K562 (cell line): ENCODE measurements at regions not wholly inside any gene's neighbourhood (a gene's known extent, or its start where the extent isn't known, plus 50 kb on each side); places are given as distances from the start of the nearest gene placed in this dataset.

Source experiments
- ATAC-seq: fragments of 200-7000 bp; cut with Tn5 transposase; 3 replicates; pipeline ENCODE4 v1.9.1; 2020; ENCODE audit warnings: moderate library complexity
- BruUV-seq: library from RNA; stranded (reverse); fragments of 400-500 nt; replicated peaks from 2 replicates; lab custom pipeline; 2021; lab: Mats Ljungman, UMichigan
- CTCF ChIA-PET: fragments of 300-600 bp; formaldehyde crosslinking; extraction: SDS; loops from one replicate; lab custom pipeline; 2021; ENCODE audit warnings: low intra/inter-chr PET ratio; lab: Yijun Ruan, JAX
- POLR2A ChIA-PET: fragments of 300-600, 350-650 bp; sonication (Branson Sonifier 250); formaldehyde crosslinking; extraction: SDS; loops from one replicate; lab custom pipeline; 2021; ENCODE audit warnings: antibody characterized with exemption, inconsistent platforms; lab: Yijun Ruan, JAX
- DNase-seq, 4 experiments: peaks; one replicate each; pipeline versions ENCODE4 v3.0.0 to v3.0.0-alpha.2; 2011 to 2018; ENCODE audit warnings: low spot score in 3 of 4, mixed read lengths in 3 of 4; ENCODE audit errors: extremely low read depth in 1 of 4
- FAIRE-seq: peaks from 2 replicates; lab custom pipeline; 2011; peaks lifted over from hg19 to GRCh38; lab: Jason Lieb, UNC
- H2AFZ ChIP-seq: 2 replicates; pipeline ENCODE4 v1.6.0; 2011; ENCODE audit warnings: low read depth, low read length, control low read depth, inconsistent platforms
- H3K27ac ChIP-seq: fragments of 200-600 bp; 3 replicates; pipeline ENCODE4 v1.8.0; 2011; ENCODE audit warnings: low read depth, mild to moderate bottlenecking, control low read depth, inconsistent platforms, low read length, moderate library complexity, mixed read lengths; ENCODE audit errors: extremely low read depth
- H3K27me3 ChIP-seq, 2 experiments: fragments of 300-600 bp in 1 of 2; 2 replicates in 1 of 2; 3 replicates in 1 of 2; pipeline versions ENCODE4 v1.6.0 to v1.8.0; 2011; ENCODE audit warnings: inconsistent platforms in 2 of 2, low read length in 2 of 2, mild to moderate bottlenecking in 1 of 2, mixed read lengths in 1 of 2, moderate library complexity in 1 of 2; ENCODE audit not compliant: control insufficient read depth in 2 of 2, insufficient read depth in 2 of 2
- H3K36me3 ChIP-seq: fragments of 300-600 bp; 3 replicates; pipeline ENCODE4 v1.8.0; 2011; ENCODE audit warnings: mild to moderate bottlenecking, low read length, inconsistent platforms; ENCODE audit not compliant: control insufficient read depth, insufficient read depth
- H3K4me1 ChIP-seq, 2 experiments: fragments of 200-600 bp in 1 of 2; replicated peaks in 1 of 2; 2 replicates in 1 of 2; 3 replicates in 1 of 2; pipeline versions ENCODE4 v1.5.1 to v1.8.0; 2011; ENCODE audit warnings: inconsistent platforms in 2 of 2, low read length in 2 of 2, mild to moderate bottlenecking in 1 of 2, mixed read lengths in 1 of 2, moderate library complexity in 1 of 2; ENCODE audit not compliant: control insufficient read depth in 2 of 2, insufficient read depth in 2 of 2
- H3K4me2 ChIP-seq: 2 replicates; pipeline ENCODE4 v1.6.1; 2011; ENCODE audit warnings: low read length, control low read depth, inconsistent platforms, mixed read lengths; ENCODE audit not compliant: insufficient read depth
- H3K4me3 ChIP-seq: fragments of 200-600 bp; sonication (generic), shearing (Covaris generic); 2 replicates; pipeline ENCODE4 v1.5.1; 2016; ENCODE audit warnings: control low read depth, inconsistent platforms
- H3K79me2 ChIP-seq: fragments of 200-600 bp; 3 replicates; pipeline ENCODE4 v1.8.0; 2011; ENCODE audit warnings: low read length, inconsistent platforms; ENCODE audit not compliant: control insufficient read depth, insufficient read depth
- H3K9ac ChIP-seq, 2 experiments: 2 replicates each; pipeline versions ENCODE4 v1.6.0 to v1.6.1; 2011; ENCODE audit warnings: low read depth in 2 of 2, low read length in 2 of 2, control low read depth in 1 of 2, inconsistent platforms in 1 of 2, mild to moderate bottlenecking in 1 of 2, mixed read lengths in 1 of 2; ENCODE audit not compliant: insufficient read depth in 1 of 2
- H3K9me1 ChIP-seq: one replicate; pipeline ENCODE4 v1.6.0; 2011; ENCODE audit warnings: inconsistent platforms, mild to moderate bottlenecking, low read length, moderate library complexity; ENCODE audit not compliant: control insufficient read depth, insufficient read depth
- H3K9me3 ChIP-seq: replicated peaks from 2 replicates; pipeline ENCODE4 v1.5.1; 2011; ENCODE audit warnings: low read depth, low read length, inconsistent platforms; ENCODE audit not compliant: control insufficient read depth, insufficient read depth
- H4K20me1 ChIP-seq: replicated peaks from 2 replicates; pipeline ENCODE4 v1.6.1; 2011; ENCODE audit warnings: low read length, inconsistent platforms, mixed read lengths; ENCODE audit not compliant: control insufficient read depth, insufficient read depth
- CBFA2T3 ChIP-seq: fragments of 450-650 bp; IDR thresholded peaks from 2 replicates; pipeline ENCODE4 v1.6.1; 2017
- CBX3 ChIP-seq, 2 experiments: IDR thresholded peaks; 1 replicate in 1 of 2; 2 replicates in 1 of 2; pipeline ENCODE4 v1.6.1; 2012; ENCODE audit warnings: inconsistent platforms in 2 of 2, low read length in 2 of 2, borderline replicate concordance in 1 of 2, control low read depth in 1 of 2
- CHD1 ChIP-seq: fragments of 200-600 bp; sonication (generic); IDR thresholded peaks from one replicate; pipeline ENCODE4 v1.6.1; 2012; ENCODE audit warnings: mild to moderate bottlenecking, moderate library complexity, low read length, inconsistent platforms
- CTBP1 ChIP-seq: fragments of 450-650 bp; IDR thresholded peaks from 2 replicates; pipeline ENCODE4 v1.6.1; 2016; ENCODE audit warnings: borderline replicate concordance
- ELF1 ChIP-seq: fragments of 200-800 bp; sonication (Bioruptor generic); IDR thresholded peaks from 2 replicates; pipeline ENCODE4 v1.6.1; 2016; ENCODE audit warnings: missing genetic modification characterization, missing compliant biosample characterization
- JUNB ChIP-seq: fragments of 450-650 bp; formaldehyde crosslinking; conservative IDR thresholded peaks from 2 replicates; pipeline ENCODE4 v1.4.0; 2020; ENCODE audit warnings: mild to moderate bottlenecking
- MXI1 ChIP-seq: IDR thresholded peaks from 2 replicates; pipeline ENCODE4 v1.6.1; 2011; ENCODE audit warnings: low read depth, mild to moderate bottlenecking, improper control_type of control experiment, low read length
- MYBL2 ChIP-seq, 2 experiments: fragments of 450-650 bp in 1 of 2; sonication (generic) in 1 of 2; formaldehyde crosslinking in 1 of 2; IDR thresholded peaks; 2 replicates each; pipeline versions ENCODE4 v1.6.1 to v1.8.1; 2017 to 2022; ENCODE audit warnings: borderline replicate concordance in 1 of 2, inconsistent platforms in 1 of 2, low read depth in 1 of 2, mild to moderate bottlenecking in 1 of 2, missing genetic modification reagents in 1 of 2, moderate library complexity in 1 of 2
- NFXL1 ChIP-seq: fragments of 450-650 bp; formaldehyde crosslinking; IDR thresholded peaks from 2 replicates; pipeline ENCODE4 v1.4.0; 2021; ENCODE audit warnings: mild to moderate bottlenecking
- RFX7 ChIP-seq: fragments of 250-450 bp; sonication (Bioruptor Pico); IDR thresholded peaks from 2 replicates; pipeline ENCODE4 v1.5.1; 2021; ENCODE audit warnings: mild to moderate bottlenecking
- SIN3B ChIP-seq: fragments of 450-650 bp; IDR thresholded peaks from 2 replicates; pipeline ENCODE4 v1.6.1; 2017; ENCODE audit warnings: low read depth, mild to moderate bottlenecking, moderate library complexity
- SMARCC2 ChIP-seq: fragments of 450-650 bp; IDR thresholded peaks from 2 replicates; pipeline ENCODE4 v1.6.1; 2017; ENCODE audit warnings: antibody characterized with exemption, moderate library complexity, mild to moderate bottlenecking, low read depth
- ZNF274 ChIP-seq: IDR thresholded peaks from 2 replicates; pipeline ENCODE4 v1.6.1; 2011; ENCODE audit warnings: low read depth, mild to moderate bottlenecking, low read length, moderate library complexity, borderline replicate concordance
- ZNF316 ChIP-seq: fragments of 450-650 bp; IDR thresholded peaks from 2 replicates; pipeline ENCODE4 v1.6.1; 2016
- ZNF41 ChIP-seq: fragments of 250-450 bp; sonication (Bioruptor Pico); conservative IDR thresholded peaks from 2 replicates; pipeline ENCODE4 v1.4.0; 2020; ENCODE audit warnings: mild to moderate bottlenecking
- WGBS: fragments of 100-300 bp; shearing (Covaris generic); methylation state at CpG from one replicate; pipeline ENCODE4 v1.1.6; 2016; ENCODE audit warnings: low coverage, mixed read lengths; ENCODE audit not compliant: insufficient coverage; ENCODE audit errors: missing lambda C conversion rate; 5-methylcytosine and 5-hydroxymethylcytosine counted together
- in situ Hi-C: fragments of 300-500 bp; cut with MboI; formaldehyde crosslinking; loops from 4 replicates; pipeline ENCODE4 v1.15.0; 2018; ENCODE audit warnings: inconsistent platforms, mixed read lengths
- intact Hi-C: fragments of 100-400 bp; cut with micrococcal nuclease; formaldehyde crosslinking; loops from 2 replicates; pipeline ENCODE4 v1.14.2; 2022
- TF ChIP-seq, protein P1 (sequence below): fragments of 450-650 bp; IDR thresholded peaks from 2 replicates; pipeline ENCODE4 v1.6.1; 2016; ENCODE audit warnings: borderline replicate concordance
- TF ChIP-seq, protein P2 (sequence below): fragments of 250-450 bp; sonication (Bioruptor Pico); IDR thresholded peaks from 2 replicates; pipeline ENCODE4 v1.4.0; 2020; ENCODE audit warnings: mild to moderate bottlenecking, moderate library complexity, borderline replicate concordance
- TF ChIP-seq, protein P3 (sequence below): fragments of 450-650 bp; formaldehyde crosslinking; IDR thresholded peaks from 2 replicates; pipeline ENCODE4 v1.4.0; 2022; ENCODE audit warnings: mild to moderate bottlenecking, moderate library complexity

DNA sequence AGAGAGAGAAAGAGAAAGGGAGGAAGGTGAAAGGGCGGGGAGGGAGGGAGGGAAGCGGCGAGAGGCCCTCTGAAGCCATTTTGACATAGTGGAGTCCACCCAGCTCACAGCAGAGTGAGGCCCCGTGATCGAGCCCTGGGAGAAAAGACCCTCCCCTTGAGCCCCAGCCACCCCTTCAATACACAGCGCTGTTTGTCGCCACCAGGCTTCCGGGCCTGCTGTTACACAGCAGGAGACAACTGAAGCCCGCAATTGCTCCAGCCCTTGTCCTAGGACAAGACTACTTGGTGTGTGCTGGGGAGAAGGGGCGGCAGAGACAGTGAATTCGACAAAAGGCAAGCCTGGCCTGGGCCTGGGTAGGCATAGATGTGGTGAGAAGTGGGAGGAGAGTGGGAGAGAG, 67.3 kb downstream of the PRR18 start (continued):
- TF ChIP-seq, protein P1, sequence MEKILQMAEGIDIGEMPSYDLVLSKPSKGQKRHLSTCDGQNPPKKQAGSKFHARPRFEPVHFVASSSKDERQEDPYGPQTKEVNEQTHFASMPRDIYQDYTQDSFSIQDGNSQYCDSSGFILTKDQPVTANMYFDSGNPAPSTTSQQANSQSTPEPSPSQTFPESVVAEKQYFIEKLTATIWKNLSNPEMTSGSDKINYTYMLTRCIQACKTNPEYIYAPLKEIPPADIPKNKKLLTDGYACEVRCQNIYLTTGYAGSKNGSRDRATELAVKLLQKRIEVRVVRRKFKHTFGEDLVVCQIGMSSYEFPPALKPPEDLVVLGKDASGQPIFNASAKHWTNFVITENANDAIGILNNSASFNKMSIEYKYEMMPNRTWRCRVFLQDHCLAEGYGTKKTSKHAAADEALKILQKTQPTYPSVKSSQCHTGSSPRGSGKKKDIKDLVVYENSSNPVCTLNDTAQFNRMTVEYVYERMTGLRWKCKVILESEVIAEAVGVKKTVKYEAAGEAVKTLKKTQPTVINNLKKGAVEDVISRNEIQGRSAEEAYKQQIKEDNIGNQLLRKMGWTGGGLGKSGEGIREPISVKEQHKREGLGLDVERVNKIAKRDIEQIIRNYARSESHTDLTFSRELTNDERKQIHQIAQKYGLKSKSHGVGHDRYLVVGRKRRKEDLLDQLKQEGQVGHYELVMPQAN: no peak

DNA sequence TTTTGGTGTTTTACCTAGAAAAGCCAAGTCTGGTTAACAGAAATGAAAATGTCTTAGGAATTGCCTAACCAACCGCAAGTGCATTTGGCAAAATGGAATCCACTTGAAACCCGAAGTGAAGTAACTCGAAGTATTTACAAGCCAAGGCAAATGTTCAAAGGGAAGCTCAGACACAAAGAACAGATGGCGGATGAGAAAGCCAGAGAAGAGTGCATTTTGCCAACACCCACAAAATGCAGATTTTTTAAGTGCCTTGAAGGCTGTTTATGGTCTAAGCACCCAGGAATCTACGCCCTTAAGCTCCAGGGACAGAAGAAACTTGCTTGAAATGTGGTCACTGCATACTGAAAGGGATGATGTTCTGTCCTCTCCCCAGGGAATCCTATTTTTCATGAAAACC, 70.0 kb upstream of the TBXT start:
- intact Hi-C loops: no loop called here
- BruUV-seq: no TSS peak
- no peaks in the 10 kb centered on the region for H3K9me3 ChIP-seq
- H2AFZ ChIP-seq: no peak overlapping the region
- no peak overlapping the region for H3K4me2 ChIP-seq
- DNase-seq (no peak), ATAC-seq (no peak), FAIRE-seq (no peak)
- POLR2A ChIA-PET: interaction anchor here (0.8 to 1.1 kb wide), 2 partner anchors 11 to 232 kb away, joined by 3 to 4 read pairs; no protein-coding TSS in a partner anchor
- H3K79me2 ChIP-seq: no peaks in the 10 kb centered on the region
- H3K4me1 ChIP-seq: peaks cover 0 to 4% of the 10 kb centered on the region in 2 experiments; a peak in 1 of 5 replicates
- no peak overlapping the region for H3K9ac ChIP-seq
- H4K20me1 ChIP-seq: 0 out of 2 replicates have a peak, but pooled peaks cover 5% of the 10 kb centered on the region
- H3K27me3 ChIP-seq: peaks cover 37 to 55% of the 10 kb centered on the region in 2 experiments
- in situ Hi-C loops: no loop called here
- TF ChIP-seq CTBP1: no peak
- no peak for TF ChIP-seq RFX7 (CRISPR knock-in tag)
- TF ChIP-seq MXI1: no peak
- TF ChIP-seq JUNB (CRISPR knock-in tag): no peak
- no peak for TF ChIP-seq CBFA2T3
- no peak for TF ChIP-seq MYBL2 (IDR thresholded peaks at IDR 0.05; ENCODE audit: low read depth)
- TF ChIP-seq MYBL2 (CRISPR knock-in tag; IDR thresholded peaks at IDR 0.05; ENCODE audit: borderline replicate concordance): no peak
- no peak for TF ChIP-seq ZNF41
- TF ChIP-seq ZNF274: no peak
- no peak for TF ChIP-seq NFXL1 (CRISPR knock-in tag)
- TF ChIP-seq, protein P2, sequence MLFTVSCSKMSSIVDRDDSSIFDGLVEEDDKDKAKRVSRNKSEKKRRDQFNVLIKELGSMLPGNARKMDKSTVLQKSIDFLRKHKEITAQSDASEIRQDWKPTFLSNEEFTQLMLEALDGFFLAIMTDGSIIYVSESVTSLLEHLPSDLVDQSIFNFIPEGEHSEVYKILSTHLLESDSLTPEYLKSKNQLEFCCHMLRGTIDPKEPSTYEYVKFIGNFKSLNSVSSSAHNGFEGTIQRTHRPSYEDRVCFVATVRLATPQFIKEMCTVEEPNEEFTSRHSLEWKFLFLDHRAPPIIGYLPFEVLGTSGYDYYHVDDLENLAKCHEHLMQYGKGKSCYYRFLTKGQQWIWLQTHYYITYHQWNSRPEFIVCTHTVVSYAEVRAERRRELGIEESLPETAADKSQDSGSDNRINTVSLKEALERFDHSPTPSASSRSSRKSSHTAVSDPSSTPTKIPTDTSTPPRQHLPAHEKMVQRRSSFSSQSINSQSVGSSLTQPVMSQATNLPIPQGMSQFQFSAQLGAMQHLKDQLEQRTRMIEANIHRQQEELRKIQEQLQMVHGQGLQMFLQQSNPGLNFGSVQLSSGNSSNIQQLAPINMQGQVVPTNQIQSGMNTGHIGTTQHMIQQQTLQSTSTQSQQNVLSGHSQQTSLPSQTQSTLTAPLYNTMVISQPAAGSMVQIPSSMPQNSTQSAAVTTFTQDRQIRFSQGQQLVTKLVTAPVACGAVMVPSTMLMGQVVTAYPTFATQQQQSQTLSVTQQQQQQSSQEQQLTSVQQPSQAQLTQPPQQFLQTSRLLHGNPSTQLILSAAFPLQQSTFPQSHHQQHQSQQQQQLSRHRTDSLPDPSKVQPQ (CRISPR knock-in tag): no peak
- no peak for TF ChIP-seq ZNF316
- TF ChIP-seq SIN3B: no peak
- no peak for TF ChIP-seq CHD1
- TF ChIP-seq, protein P3, sequence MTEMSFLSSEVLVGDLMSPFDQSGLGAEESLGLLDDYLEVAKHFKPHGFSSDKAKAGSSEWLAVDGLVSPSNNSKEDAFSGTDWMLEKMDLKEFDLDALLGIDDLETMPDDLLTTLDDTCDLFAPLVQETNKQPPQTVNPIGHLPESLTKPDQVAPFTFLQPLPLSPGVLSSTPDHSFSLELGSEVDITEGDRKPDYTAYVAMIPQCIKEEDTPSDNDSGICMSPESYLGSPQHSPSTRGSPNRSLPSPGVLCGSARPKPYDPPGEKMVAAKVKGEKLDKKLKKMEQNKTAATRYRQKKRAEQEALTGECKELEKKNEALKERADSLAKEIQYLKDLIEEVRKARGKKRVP: no peak
- no peak for TF ChIP-seq SMARCC2
- TF ChIP-seq ELF1 (tag): no peak
- no peak for TF ChIP-seq CBX3 (IDR thresholded peaks at IDR 0.05; ENCODE audit: borderline replicate concordance in 1 of 2, low read length in 2 of 2)
- TF ChIP-seq, all 486 proteins: peak for 0
- H3K9me1 ChIP-seq: no peaks in the 10 kb centered on the region
- no peak overlapping the region for H3K4me3 ChIP-seq
- H3K36me3 ChIP-seq: no peaks in the 10 kb centered on the region
- H3K27ac ChIP-seq: no peak overlapping the region
- CTCF ChIA-PET: no interaction called here
- 1% methylated on average over 5 of the region's 5 CpGs for WGBS
